HG02973 (cell line): ENCODE measurements at regions not wholly inside any gene's neighbourhood (a gene's known extent, or its start where the extent isn't known, plus 50 kb on each side); places are given as distances from the start of the nearest gene placed in this dataset.

ENCODE experiments used
- ATAC-seq: cut with Tn5 transposase; IDR thresholded peaks from one replicate; pipeline ENCODE4 v1.9.1; 2021; ENCODE audit warnings: moderate library complexity; ENCODE audit not compliant: unreplicated experiment

DNA sequence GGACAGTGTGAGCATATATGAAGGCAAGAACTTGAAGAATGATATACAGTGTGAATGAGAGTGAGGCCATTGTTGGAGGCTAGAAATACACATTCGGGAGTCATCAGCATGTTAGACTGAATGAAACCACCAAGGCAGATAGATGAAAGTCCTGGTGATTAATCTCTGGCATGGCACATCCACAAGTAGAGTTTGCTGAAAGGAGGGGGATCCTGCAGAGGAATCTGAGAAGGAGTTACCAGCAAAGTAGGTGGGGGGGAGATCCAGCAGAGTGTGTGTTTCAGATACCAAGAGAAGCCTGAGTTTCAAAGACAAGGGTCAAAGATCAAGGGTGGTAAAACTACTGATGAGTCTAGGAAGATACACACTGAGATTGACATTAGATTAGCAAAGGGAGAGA lies 426.7 kb upstream of the DCN start:
- no peak for ATAC-seq

GRCh38 chr12:91608542-91608941 lies 425.9 kb upstream of the DCN start:
- ATAC-seq, result no peak

DNA sequence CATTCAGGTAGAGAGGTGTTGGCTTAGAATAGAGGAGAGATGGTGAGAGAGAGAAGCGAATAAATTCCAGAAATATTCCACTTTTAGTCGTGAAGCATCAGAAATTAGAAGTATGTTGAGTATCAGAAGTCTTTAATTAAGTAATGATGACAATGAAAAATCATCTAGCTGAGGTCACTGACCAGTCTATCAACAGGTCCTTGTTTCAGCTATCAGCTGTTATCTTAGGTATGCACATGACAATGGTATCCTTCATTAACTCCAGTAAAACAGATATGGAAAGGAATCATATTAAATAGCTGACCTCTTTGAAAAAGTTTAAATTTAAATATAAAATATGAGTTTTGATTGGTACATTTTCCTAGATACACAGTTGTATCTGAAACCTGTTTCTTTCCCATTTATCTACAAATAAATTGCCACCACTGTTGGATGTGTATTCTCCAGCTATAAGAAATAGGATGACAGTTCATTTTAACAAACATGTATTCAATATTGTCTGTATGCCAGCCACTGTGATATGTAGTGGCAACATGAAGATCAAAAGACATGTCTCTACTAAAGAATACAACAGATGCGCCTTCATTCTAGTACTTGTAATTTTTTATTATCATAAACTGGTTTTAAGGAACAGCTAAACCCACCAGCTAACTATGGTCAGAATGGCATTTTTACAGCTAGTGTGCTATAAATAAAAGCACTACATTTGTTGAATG lies 424.2 kb upstream of the DCN start:
- ATAC-seq, result no peak

DNA sequence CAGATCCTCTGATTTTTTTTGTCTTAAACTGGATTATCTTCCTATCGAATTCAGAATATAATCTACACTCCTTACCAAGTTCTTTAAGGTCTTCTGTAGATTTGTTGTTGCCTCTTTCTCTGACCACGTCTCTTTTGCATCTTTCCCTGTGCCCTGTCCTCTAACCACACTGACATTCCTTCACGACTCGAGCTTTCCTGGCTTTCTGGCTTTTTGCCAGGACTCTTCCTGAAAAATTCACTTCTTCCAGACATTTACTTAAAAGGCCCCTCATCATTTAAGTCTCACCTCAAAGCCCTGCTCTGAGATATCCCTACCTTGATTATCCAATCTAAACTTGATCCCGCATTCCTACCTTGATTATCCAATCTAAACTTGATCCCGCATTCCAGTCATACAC lies 422.3 kb upstream of the DCN start:
- ATAC-seq, result no peak

GRCh38 chr12:91603060-91603459 lies 420.4 kb upstream of the DCN start:
- no peak for ATAC-seq

DNA sequence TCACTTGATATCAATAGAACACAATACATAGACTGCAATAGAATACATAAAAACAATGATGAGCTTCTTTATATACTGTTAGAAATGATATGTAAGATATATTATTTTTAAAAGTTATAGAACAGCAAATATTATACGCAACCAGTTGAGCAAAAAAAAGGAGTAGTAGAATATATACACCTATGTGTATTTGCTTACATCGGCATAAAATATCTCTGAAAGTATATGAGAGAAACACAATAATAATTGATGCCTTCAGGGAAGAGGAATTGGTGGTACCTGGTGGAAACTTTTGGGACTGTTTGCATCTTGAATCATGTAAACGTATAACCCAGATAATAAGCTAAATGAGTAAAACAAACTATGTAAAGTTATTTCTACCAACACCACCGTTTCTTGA lies 418.4 kb upstream of the DCN start:
- no peak for ATAC-seq

- no peak for ATAC-seq
Measured at GRCh38 chr12:91594715-91595114, 412.1 kb upstream of the DCN start.

DNA sequence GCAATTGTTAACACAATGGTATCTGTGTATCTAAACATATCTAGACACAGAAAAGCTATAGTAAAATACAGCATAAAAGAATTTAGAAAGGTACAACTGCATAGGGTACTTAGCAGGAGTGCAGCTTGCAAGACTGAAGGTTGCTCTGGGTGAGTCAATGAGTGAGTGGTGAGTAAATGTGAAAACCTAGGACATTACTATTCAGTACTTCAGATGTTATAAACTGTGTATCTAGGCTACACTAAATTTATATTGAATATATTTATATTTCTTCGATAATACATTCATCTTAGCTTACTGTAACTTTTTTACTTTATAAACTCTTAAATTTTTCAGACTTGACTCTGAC lies 409.0 kb upstream of the DCN start:
- ATAC-seq, result no peak

DNA sequence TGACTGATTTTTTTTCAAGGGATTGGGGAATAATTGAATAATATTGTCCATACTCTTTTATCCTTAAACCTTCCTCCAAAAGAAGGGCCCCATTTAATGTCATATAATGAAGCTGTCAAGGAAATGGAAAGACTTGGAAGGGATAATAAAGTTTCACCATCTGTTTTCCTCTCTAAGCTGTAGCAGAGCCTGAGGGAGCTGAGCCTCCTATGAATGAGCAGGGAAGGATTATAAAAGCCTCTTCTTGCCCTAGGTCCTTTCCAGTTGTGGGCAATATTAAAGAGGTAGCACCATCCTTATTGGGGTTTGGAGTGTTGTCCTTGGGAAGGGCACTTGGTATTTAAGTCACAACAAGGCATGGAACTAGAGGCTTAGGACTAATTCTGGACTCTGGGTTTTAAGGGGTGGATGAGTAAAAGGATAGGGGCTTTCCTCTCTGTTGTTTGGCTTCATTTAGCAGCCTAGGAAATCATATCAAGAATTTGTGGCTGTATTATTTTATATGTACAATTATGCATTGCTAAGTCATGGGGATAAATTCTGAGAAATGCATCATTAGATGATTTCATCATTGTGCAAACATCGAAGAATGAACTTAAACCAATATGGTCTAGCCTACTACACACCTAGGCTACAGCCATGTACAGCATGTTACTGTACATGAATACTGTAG lies 408.5 kb upstream of the DCN start:
- ATAC-seq, result no peak

- ATAC-seq, result no peak
Measured at GRCh38 chr12:91588874-91589454, 406.3 kb upstream of the DCN start.

- ATAC-seq, result no peak
Measured at GRCh38 chr12:91586015-91586414, 403.4 kb upstream of the DCN start.

DNA sequence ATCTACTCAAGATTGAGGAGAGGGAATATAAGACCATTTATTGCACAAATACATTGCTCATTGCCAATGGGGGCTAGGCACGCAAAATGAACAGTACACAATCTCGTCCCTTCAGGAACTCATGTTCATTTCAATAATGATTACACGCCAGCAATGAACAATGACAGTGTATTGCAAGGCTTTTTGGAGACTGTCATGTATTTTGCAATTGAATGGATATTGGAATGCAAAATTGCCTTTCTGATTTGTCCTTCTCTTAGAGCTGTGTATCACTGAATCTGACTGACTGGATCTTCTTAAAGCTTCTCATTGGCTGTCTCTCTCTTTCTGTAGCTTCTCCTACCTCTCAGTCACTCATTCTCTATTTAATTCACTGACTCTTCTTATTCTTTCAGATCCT lies 400.2 kb upstream of the DCN start:
- no peak for ATAC-seq

GRCh38 chr12:91579516-91580263 lies 397.1 kb upstream of the DCN start:
- no peak for ATAC-seq

DNA sequence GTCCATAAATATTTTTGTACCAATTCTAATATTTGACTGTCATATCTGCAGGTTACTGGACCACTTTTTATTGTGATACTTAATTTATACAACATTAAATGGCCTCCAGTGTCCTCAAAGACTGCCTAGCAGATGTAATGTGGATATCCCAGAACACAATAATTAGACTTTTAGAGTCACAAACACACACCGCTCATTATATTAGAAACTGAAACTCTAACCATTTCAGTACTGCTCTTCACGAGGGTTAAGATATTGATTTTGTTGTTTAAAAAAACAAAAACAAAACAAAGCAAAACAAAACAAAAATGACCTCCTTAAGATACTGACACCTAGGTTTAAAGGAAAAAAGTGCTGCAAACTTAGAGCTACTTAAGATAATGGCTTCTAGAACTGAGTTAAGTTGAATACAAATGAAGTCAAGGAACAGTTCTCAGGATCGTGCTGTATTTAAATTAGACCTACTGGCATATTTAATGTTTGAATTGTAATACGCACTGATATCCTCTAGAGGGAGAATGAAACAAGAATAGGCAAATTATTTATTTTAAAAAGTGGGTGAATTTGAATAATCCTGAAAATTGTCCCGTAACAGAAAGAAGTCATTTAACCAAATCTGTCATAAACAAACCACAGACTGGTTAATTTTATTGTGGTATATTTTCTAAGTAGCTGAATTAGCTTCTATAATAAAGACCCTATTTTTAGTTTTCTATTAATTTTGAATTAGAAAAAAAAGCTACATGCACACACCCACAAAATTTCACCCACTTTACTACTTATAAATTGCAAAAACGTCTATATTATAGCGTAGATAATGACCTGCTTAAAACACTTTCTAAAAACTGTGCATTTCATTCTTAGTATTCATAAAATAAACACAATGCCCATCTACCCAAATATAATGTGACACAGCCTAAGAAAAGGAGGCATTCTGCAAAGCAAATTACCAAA lies 395.2 kb upstream of the DCN start:
- peak; percentile 78 for ATAC-seq

GRCh38 chr12:91576432-91576831 lies 393.8 kb upstream of the DCN start:
- no peak for ATAC-seq

GRCh38 chr12:91575630-91576029 lies 393.0 kb upstream of the DCN start:
- no peak for ATAC-seq

DNA sequence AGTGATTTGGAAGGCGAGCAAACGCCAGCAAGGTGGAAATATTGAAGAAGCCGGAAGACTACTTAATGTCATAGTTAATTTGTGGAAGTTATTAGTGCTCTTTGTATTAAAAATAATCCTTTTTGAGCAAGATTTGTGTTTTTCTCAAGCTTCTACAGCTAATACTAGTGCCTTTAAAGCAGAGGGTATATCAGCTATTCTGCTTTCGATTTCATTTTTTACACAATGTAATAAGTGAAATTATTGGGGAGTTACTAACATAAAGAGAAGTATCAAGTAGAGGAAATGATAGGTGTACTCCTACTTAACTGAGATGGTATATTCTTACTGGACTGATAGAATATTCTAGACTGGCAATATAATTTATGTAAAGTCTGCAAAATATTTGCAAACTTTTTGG lies 392.4 kb upstream of the DCN start:
- ATAC-seq, result no peak

GRCh38 chr12:91574391-91574790 lies 391.8 kb upstream of the DCN start:
- ATAC-seq, result no peak

DNA sequence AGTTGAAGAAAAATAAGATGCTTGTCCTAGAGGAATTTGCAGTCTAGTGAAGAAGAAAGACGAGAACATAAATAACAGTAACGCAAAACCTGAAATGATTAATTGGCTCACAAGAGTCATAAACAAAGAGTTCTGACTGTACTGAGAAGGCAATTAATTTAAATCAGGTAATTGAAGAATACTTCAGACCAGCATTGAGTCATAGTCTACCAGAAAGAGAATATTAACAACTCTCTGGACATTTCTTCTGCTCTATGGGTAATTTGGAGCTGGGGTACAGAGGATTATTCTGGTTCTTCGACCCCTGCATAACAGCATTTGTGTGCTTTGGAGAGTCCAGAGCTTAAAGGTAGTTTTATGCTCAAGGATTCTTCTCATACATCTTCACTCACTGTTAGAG lies 390.3 kb upstream of the DCN start:
- ATAC-seq, result no peak

GRCh38 chr12:91567100-91567485 lies 384.5 kb upstream of the DCN start:
- ATAC-seq, result no peak
